OCI-M1 (cell line): ENCODE measurements at regions not wholly inside any gene's neighbourhood (a gene's known extent, or its start where the extent isn't known, plus 50 kb on each side); places are given as distances from the start of the nearest gene placed in this dataset.

Experiments used
- DNase-seq: peaks from one replicate; lab custom pipeline; 2025; lab: John Stamatoyannopoulos, UW

DNA sequence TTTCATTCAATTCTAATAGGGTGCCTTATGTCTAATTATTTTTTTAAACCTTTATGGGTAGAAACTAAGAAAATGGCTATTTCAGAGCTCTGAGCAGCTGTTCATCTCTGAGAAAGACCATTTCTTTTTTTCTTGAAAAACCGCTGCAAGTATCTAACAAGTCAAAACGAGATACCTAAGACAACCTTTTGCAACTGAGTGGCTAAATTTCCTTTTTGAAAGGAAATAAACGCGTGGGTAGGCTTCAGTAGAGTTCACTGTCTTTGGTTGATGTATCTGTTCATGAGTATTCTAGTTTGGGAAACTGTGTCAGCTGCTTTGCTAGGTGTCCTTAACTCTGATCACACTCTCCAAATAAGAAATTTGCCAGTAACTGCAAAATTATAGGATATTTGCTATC, 104.3 kb upstream of the LINC00305 start:
- no peak for DNase-seq

DNA sequence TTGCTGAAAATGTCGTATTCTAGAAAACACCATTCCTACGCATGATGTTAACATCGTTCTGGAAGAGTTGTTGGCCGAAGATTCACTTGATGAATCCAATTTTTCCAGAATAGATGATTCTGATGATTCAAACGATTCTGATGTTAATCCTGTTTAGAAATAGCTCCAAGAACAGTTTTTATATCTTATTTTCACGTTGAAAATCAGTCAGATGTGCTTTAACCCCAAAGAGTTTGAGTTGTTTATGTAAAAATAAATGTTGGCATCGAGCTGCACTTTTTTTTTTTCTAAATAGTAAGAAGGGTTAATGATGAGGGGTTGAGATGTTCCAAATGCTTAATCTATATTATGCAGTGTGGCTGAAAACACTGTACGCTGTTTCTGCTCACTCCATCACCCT, 99.9 kb upstream of the LINC00305 start:
- DNase-seq: no peak

DNA sequence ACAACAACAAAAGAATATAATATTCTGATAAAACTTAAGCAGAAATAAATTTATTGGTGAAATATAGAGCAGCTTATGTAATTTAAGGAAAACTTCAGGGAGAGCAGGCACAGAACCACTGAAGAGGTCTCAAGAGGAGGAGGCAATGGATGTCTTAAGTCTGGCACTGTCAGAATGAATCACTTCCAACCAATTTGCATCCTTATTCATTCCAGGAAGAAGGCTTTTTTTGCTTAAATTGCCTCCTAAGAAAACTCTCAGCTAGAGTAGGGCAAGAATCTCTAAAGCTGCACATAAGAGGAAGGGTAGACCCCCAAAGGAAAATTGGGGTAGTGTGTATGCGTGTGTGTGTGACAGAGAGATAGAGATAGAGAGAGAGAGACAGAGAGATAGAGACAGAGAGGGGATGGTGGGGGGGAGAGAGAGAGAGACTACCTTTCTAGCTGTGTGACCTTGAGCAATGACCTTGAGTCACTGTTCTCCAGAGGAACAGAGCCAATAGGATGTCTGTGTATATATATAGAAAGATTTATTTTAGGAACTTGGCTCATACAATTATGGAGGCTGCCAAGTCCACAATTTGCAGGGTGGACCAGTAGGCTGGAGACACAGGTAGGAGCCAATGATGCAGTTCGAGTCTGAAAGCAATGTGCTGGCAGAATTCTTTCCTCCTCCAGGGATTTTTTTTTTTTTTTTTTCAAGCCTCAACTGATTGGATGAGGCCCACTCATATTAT, 96.4 kb upstream of the LINC00305 start:
- DNase-seq: no peak

- peak; percentile 67 for DNase-seq
Observed at GRCh38 chr18:64244571-64244970, 95.7 kb upstream of the LINC00305 start.

- DNase-seq: peak; percentile 6
Observed at GRCh38 chr18:64240316-64240715, 91.4 kb upstream of the LINC00305 start.

DNA sequence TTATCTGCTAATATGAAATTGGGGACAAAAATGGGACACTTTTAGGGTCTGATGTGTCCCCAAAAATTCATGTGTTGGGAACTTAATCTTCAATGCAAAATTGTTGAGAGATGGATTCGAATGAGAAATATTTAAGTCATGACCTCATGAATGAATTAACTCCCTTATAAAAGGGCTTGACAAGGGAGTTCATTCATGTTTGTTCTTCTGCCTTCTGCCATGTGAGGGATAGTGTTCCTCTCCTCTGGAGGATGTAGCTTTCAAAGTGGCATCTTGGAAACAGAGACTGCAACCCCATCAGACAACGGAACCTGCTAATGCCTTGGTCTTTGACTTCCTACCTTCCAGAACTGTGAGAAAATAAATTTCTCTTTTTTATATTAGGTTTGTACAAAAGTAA, 89.2 kb upstream of the LINC00305 start:
- no peak for DNase-seq

DNA sequence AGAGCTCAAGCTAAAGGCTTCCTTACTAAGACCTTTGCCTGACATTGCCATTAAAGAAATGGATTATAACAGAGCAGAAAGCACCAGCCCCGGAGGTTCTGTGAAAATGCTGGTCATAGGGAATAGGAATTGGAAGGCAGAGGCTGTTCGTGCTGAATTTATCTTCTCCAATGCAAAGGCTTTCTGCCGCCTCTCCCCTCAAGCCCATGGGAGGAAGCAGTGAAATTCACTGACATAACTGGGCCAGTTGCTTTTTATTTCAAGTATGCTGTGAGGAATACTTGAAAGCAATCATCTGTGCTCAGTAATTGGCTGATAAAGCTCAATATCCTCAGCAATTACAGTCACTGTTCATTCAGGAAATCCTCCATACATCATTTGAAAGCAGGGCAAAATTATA, 85.4 kb upstream of the LINC00305 start:
- DNase-seq: no peak

GRCh38 chr18:64233851-64234250, 85.0 kb upstream of the LINC00305 start:
- no peak for DNase-seq

DNA sequence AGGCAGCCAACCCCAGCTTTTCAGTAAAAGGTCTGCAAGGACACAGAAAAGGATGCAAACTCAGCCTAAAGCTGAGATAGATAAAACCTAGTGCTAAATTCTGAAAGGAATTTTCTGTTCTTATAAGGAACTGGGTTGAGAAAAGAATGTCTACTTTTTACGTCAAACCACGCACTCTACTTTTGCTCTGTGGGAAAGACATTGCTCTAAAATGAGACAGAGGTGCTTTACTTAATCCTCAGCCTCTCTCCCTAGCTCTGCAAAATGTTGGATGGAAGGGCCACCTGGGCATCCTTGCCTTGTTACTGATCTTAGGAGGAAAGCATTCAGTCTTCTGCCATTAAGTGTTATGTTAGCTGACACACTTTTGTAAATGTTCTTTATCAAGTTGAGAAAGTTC, 72.1 kb upstream of the LINC00305 start:
- no peak for DNase-seq

DNA sequence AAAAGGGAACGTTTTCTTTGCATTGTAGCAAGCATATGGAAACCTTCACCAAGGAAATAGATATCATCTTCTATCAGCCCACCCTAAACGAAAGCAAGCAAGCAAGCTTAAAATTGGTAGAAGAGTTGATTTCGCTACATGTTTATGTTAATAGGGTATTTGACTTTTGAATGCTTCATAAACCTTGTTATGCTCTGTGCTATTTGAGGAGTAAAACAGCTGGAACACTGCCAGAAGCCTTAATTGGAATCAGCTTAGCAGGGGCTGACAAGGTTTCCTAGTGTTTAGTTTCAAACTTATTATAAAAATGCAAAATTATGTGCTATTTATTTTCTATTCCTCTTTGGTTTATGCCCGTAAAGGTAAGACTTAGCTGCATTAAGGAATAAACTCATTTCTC, 70.6 kb upstream of the LINC00305 start:
- DNase-seq: no peak

- no peak for DNase-seq
Observed at GRCh38 chr18:64210401-64210949, 61.6 kb upstream of the LINC00305 start.

DNA sequence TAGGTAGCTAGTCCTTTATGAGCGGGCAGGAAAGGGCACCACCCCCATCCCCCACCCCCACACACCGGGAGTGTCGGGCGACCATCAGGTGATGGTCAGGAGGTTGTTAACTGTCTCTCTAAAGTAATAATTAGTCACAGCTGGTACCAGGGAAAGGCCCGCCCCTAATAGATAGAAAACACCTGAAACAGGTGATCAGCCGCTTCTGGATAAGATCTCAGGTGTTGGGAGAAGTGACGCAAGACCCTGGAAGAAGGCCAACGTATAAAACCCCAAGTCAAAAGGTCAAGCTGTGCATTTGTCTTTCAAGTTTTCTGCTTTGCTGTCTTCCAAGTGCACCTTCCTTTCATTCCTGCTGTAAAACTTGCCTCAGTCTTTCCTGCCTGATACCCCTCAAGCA, 59.6 kb upstream of the LINC00305 start:
- no peak for DNase-seq

- DNase-seq: peak; percentile 74
Observed at GRCh38 chr18:64207820-64208219, 58.9 kb upstream of the LINC00305 start.

- DNase-seq: no peak
Observed at GRCh38 chr18:64203295-64203694, 54.4 kb upstream of the LINC00305 start.

DNA sequence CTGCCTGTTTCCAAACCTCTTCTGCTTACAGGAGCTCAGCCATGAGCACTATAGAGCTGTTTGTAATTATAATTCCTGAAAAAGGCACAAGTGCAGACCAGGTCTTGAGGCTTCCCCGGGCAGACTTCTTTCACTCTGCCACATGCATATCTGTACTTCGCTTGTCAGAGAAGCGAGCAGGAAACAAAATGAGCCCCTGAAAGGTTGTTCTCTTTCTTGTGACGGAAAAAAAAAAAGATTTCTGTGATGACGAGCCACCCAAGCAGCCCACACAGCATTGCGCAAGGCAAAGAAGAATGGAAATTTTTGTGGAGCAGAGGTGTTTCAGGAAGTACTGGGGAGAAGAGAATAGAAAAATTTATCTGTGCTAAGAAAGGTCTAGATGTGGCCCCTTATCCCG, 54.0 kb upstream of the LINC00305 start:
- peak; percentile 20 for DNase-seq

DNA sequence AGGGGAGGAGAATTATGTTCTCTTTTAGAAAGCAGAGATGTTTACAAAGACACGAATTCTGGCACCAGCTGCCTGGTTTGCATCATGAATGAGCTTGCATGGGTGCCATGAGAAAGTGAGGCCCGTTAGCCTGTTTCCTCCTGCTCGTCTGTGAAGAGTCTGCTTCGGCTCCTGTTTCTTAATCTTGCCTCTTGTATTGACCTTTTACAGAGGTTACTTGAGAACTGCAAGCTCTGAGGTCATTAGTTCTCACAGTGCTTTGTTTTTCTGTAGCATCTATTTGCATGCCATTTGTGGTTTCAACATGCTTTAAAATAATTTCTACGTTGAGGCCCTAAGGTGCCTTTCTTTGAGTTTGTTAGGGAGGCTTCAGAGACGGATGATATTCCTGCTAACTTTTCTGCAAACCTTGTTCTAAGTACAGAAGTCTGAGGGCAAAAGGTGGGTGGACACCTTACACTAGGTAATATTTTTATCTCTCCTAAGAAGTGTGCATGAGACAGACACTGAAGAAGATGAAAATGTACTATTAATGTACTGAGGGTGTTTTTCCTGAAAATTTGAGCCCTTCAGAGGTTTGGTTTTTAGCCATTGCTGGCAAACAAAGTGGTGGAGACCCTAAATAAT, 53.4 kb upstream of the LINC00305 start:
- no peak for DNase-seq

GRCh38 chr18:64201781-64202180, 52.9 kb upstream of the LINC00305 start:
- no peak for DNase-seq

DNA sequence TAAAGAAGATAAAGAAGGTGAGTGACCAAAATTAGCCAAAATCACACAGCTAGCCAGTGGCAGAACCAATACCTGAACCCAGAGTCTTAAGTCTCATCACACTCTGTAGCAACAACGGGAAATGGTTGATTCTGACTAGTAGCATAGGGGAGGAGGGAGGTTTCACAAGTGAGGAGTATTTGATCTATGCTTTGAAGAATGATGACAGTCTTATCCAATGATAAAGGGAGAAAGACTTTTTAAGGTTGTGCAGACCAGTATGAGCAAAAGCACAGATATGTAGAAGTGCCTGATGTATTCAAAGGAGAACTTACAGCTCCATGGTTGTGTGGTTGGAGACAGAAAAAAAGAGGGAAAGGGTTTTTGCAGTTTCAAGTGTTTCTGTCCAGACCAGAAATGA, 50.7 kb upstream of the LINC00305 start:
- DNase-seq: no peak
